ENCODE measurements at regions not wholly inside any gene's neighbourhood (a gene's known extent, or its start where the extent isn't known, plus 50 kb on each side); places are given as distances from the start of the nearest gene placed in this dataset.
A peak's percentile ranks its signal among the peaks of the same experiment; 100 is the strongest.
"Not testable (repeated sequence)": the region's sequence is repeated elsewhere in the genome, so short reads cannot be mapped to it uniquely, and the experiment has no call there.

DNA sequence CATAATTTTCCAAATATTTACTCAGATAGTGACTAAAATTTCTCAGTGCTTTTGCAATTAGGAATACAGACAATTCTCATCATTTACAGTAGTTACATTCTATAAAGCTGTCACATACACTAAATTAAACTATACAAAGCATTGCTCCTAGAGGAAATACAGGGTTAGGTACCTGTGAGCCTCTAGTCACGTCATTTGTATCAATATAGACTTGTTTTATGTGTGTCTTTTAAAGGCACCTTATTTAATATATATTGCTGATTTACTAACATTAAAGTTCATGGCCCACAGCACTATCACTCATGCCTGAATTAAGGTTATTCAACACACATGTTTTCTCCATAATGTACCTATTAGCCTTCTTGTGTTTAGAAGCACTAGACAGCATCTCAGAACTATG, 78.7 kb downstream of the PABPC4L start:
- H3K4me3 ChIP-seq (ENCODE audit: low read length): no peak overlapping the region
- no peak for TF ChIP-seq CTCF (IDR thresholded peaks at IDR 0.05; ENCODE audit: insufficient read depth, low read depth, low read length, missing control alignments)
- DNase-seq (ENCODE audit: low read depth): no peak

DNA sequence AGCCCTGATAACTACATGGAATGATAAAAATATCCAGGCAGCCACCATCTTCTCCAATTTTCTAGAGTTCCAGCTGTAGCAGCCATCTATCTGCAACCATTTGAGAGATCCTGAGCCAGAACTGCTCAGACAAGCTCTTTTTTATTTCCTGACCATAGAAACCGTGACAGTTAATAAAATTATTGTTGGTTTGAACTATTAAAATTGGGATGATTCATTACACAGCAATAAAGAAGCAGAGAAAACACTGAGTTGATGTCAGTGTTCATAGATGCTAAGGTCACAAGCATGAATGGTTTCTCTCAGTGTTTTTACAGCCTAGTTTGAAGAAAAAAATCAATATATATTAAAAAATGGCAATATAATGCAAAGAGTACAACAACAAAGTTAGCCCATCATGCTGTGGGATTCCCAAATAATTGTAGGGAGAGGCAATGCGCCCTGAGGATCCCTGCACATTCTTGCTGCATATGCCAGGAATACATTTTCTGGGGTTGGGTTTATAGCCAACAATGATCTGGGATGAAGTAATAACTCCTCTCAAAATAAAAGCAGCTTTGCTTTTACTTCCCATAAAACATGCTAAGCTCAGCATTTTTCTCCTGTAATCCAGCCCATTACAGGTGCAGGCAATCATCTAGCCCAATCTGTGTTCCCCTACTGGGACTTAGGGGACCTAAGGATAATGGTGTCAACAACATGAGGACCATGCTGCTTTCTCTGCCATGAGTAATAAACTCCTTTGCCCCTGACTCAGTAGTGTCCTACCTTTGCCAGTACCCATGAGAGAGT, 84.0 kb downstream of the PABPC4L start:
- TF ChIP-seq CTCF (IDR thresholded peaks at IDR 0.05; ENCODE audit: insufficient read depth, low read depth, low read length, missing control alignments): no peak
- H3K4me3 ChIP-seq (ENCODE audit: low read length): no peak overlapping the region

DNA sequence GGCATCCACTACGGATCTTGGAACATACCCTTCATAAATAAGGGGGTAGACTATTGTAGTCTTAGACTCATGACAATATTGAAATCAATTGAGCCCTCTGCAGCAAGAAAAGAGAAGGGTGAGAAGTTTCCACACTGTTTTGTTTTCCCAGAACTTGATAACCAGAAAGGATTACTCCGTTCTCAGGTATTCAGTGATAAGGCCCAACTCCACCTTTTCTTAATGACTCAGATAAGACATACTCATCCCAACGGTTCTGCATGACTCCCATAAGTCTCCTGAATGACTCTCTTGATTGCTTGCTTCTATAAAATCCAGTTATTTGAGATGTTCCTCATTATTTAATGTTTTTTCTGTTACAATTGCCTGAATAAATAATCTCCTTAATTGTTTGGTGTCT, 111.7 kb downstream of the PABPC4L start:
- H3K4me3 ChIP-seq (ENCODE audit: low read length): no peak overlapping the region
- DNase-seq (ENCODE audit: low read depth): peak; percentile 56

More for the DNA sequence above, 84.0 kb downstream of the PABPC4L start:
- DNase-seq (ENCODE audit: low read depth): no peak

GRCh38 chr4:134085496-134085895, 116.1 kb downstream of the PABPC4L start:
- TF ChIP-seq CTCF (IDR thresholded peaks at IDR 0.05; ENCODE audit: insufficient read depth, low read depth, low read length, missing control alignments): no peak
- no peak for DNase-seq (ENCODE audit: low read depth)
- no peak overlapping the region for H3K4me3 ChIP-seq (ENCODE audit: low read length)

More for the DNA sequence above, 111.7 kb downstream of the PABPC4L start:
- no peak for TF ChIP-seq CTCF (IDR thresholded peaks at IDR 0.05; ENCODE audit: insufficient read depth, low read depth, low read length, missing control alignments)

DNA sequence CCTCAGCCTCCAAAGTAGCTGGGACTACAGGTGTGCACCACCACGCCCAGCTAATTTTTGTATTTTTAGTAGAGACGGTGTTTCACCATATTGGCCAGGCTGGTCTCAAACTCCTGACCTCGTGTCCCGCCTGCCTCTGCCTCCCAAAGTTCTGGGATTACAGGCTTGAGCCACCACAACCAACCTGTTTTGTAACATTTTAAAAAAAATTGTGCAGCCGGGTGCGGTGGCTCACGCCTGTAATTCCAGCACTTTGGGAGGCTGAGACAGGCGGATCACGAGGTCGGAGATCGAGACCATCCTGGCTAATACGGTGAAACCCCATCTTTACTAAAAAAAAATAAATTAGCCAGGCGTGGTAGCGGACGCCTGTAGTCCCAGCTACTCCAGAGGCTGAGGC, 122.5 kb downstream of the PABPC4L start:
- not testable (repeated sequence) for H3K4me3 ChIP-seq (ENCODE audit: low read length); DNase-seq (ENCODE audit: low read depth)

- DNase-seq (ENCODE audit: low read depth): no peak
- no peak overlapping the region for H3K4me3 ChIP-seq (ENCODE audit: low read length)
- no peak for TF ChIP-seq CTCF (IDR thresholded peaks at IDR 0.05; ENCODE audit: insufficient read depth, low read depth, low read length, missing control alignments)
These were observed 123.2 kb downstream of the PABPC4L start for GRCh38 chr4:134078230-134078914.

- DNase-seq (ENCODE audit: low read depth): no peak
- no peak for TF ChIP-seq CTCF (IDR thresholded peaks at IDR 0.05; ENCODE audit: insufficient read depth, low read depth, low read length, missing control alignments)
- no peak overlapping the region for H3K4me3 ChIP-seq (ENCODE audit: low read length)
These were observed 127.9 kb downstream of the PABPC4L start for GRCh38 chr4:134073711-134074110.

All from epithelial cell of esophagus (primary cell).